Umbilical cord (tissue), 1 donor: ENCODE measurements at regions not wholly inside any gene's neighbourhood (a gene's known extent, or its start where the extent isn't known, plus 50 kb on each side); places are given as distances from the start of the nearest gene placed in this dataset.

Experiments
- DNase-seq: peaks from one replicate; pipeline ENCODE4 v3.0.0-alpha.2; 2015; ENCODE audit warnings: low spot score

DNA sequence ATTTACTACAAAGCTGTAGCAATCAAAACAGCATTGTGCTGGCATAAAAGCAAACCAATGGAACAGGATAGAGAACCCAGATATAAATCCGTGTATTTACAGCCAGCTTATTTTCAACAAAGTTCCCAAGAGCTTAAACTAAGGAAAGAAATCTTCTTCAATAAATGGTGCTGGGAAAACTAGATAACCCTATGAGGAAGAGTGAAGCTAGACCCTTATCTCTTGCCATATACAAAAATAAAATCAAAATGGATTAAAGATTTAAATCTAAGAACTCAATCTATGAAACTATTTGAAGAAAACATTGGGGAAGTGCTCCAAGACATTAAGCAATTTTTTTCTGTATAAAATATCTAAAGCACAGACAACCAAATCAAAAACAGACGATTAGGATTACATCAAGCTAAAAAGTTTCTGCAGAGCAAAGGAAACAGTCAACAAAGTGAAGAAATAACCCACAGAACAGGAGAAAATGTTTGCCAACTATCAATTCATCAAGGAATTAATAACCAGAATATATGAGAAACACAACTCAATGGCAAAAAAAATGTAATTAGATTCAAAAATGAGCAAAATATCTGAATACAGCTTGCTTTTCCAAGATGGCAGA lies 480.7 kb downstream of the LMO7 start:
- peak; percentile 91 for DNase-seq

DNA sequence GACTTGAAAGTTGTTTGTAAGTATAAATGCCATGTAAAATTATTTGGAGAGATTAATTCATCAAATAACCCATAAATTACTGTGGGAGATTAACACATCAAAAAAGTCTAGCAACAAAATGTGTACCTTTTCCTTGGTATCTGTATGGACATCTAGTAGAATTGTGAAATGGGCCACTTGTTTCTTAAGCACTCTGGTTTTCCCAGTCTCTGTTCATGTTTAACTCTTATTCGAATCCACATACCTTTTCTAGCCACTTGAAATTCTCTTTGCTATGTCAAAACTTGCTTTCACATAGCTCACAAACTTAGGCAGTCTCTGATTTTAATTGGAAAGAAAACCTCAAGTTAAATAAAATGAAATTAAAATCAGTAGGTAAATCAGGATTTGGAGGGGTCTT lies 470.6 kb downstream of the LMO7 start:
- no peak for DNase-seq

DNA sequence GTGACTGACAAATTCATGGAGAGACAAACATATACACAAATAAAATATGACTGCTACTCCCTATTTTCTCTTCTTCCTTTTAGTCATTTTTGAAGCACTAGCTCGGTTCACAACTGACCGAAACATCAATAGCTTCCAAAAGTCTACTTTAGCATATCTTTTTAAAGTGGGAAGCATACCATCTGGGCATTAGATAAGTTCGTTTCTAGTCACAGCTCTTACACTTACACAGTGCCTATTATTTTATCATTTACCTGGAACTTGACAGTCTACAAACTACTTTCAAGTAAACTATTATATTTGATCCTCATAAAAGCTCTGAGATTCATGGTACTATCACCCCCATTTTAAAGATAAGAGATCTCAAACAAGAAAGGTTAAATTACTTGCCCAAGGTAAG lies 458.5 kb downstream of the LMO7 start:
- DNase-seq: no peak

- no peak for DNase-seq
Observed at GRCh38 chr13:76091076-76091475, 454.9 kb downstream of the LMO7 start.

GRCh38 chr13:76086729-76087128 lies 450.6 kb downstream of the LMO7 start:
- no peak for DNase-seq

- DNase-seq: no peak
Observed at GRCh38 chr13:76067850-76068249, 431.7 kb downstream of the LMO7 start.

DNA sequence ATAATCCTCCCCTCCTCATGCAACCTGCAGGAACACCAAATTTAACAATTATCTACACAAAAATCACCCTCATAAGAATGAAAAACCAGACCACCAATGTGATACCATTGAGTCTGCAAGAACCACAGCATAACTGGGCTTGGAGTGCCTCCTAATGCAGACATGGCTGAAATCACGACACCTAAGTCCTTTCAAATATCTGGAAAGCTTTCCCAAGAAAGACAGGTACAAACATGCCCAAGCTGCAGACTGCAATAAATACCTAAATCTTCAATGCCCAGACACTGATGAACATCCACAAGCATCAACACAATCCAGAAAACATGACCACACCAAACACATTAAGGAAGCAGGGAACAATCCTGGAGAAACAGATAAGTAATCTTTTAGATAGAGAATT lies 417.1 kb downstream of the LMO7 start:
- DNase-seq: no peak

DNA sequence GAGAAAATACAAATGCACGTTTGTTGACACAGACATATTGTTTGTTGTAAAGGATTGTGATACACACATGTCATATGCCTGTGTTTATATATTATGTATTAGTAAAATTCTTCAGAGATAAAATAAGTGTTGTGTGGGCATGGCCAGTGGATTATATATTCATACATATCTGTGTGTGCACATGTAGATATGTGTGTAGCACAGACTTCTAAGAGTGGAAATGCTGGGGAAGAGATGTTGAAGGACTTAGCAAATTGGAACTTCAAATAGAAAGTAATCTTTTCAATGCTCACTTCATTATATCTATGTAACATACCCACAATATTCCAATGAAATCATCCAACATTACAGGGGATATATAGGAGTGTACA lies 413.2 kb downstream of the LMO7 start:
- DNase-seq: no peak

- no peak for DNase-seq
Observed at GRCh38 chr13:76048675-76049375, 412.7 kb downstream of the LMO7 start.

GRCh38 chr13:76048131-76048530 lies 412.0 kb downstream of the LMO7 start:
- DNase-seq: no peak

DNA sequence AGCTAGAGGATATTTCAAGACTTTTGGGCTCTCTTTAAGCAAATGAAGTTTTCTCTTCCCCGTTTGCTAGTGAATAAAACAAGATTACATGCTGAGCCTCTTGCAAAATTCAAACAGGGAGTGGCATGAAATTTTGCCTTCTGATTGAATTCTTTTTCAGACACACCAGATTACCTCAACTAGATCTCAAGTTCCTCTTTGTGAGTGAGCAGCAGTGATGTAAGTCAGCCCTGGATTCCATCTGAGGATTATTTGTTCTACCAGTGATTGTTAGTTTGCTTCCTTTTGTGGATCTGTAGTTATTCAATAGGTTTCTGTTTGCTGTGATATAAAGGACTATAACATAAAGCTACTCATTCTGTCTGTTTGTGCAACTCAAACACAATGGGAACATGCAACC lies 407.7 kb downstream of the LMO7 start:
- peak; percentile 50 for DNase-seq

DNA sequence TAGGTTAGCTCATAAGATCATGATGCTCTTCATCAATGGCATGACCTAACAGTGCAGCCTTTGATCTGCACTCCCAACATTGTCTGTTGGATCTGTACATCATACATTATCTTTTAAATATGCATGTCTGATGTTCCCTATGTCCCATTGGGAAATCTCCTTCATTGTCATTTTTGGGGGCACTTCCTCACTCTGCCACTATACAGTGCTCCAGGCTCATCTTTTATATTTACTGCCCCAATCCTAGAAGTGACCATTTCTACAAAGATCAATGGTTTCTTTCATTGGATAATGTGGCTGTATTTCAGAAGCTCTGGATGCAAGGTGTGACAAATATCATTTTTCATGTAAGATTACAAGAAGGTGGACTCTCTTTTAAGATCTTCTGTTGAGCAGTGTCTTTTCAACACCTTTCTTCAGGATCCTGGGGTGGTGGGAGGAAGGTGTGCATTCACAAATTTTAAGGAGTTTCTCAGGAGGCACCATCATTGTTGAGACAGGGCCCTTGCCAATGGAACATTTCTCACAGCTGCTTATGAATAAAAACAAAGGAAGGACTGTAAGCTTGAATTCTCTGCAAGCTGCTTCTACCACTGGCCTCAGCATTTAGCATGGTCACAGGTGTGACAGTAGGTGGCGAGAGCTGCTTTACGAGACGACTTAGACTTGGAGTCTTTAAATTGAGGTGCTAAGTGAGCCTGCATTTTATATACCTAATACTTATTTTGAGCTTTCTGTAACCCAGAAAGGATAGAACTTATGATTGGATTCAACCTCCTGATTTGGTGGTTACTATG lies 403.0 kb downstream of the LMO7 start:
- no peak for DNase-seq

- DNase-seq: no peak
Observed at GRCh38 chr13:76036176-76036575, 400.0 kb downstream of the LMO7 start.

GRCh38 chr13:76035711-76036110 lies 399.6 kb downstream of the LMO7 start:
- DNase-seq: no peak

GRCh38 chr13:76029706-76030105 lies 393.6 kb downstream of the LMO7 start:
- no peak for DNase-seq

DNA sequence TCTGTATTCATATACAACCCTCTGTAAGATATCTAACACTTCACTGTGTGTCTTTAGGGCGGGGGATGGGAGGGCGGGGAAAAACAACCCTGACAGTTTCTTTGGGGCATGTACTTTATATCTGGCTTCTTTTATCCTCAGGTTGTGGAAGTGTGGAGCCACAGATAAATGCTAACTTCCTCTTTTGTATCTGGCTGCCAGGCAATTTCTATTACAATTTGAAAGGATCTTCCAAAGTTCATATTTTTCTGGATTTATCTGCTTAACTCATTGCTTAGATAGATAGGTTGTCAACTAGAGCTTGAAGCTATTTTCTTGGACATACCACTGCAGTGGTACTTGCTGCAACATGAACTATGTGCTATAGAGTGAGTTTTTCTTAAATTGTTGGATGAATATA lies 393.0 kb downstream of the LMO7 start:
- no peak for DNase-seq

DNA sequence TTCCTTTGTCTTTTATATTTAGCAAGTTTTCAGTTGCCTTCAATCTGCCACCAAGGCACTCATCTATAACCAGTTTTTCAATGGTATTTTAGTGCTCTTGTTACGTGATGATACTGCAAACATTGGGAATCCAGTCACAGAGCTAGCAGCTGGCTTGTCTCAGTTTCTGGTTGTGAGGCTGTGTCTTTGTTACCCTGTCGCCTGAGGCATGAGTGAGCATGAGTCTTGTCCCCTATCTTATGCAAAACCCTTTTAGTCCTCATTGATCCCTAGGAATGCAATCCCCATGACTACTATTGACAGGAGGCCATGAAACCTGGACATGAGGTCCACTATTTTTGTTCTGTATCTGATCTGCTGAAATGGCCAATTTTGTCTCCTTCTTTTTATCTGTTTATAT lies 391.0 kb downstream of the LMO7 start:
- no peak for DNase-seq

DNA sequence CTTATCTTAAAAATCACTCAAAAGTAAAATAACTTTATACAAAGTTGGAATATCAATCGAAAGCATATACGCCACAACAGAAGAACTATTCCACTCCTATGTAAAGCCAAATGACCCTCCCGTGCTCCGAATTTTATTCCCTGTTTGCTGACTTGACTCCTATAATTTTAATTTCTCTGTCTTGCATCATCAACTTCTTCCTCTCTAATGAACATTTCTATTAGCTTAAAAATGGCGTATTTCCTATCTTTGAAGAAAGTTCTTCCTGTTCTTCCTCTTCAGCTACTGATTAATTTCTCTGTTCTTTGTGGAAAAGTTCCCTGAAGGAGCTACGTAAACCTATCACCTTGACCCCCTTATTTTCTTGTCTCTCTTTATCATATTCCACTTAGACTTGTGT lies 389.3 kb downstream of the LMO7 start:
- no peak for DNase-seq

DNA sequence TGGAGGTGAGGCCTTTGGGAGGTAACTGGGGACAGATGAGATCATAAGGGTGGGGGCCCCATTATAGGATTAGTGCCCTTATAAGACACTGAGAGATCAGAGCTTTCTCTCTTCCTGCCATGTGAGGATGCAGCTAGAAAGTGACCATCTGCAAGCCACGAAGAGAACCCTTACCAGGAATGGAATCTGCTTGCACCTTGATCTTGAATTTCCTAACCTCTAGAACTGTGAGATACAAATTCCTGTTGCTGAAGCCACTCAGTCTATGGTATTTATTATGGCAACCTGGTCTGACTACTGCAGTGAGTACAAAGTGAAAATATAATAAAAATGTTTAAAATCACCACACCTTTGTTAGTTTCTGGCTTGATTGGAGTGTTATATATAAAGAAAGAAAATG lies 388.0 kb downstream of the LMO7 start:
- DNase-seq: no peak

DNA sequence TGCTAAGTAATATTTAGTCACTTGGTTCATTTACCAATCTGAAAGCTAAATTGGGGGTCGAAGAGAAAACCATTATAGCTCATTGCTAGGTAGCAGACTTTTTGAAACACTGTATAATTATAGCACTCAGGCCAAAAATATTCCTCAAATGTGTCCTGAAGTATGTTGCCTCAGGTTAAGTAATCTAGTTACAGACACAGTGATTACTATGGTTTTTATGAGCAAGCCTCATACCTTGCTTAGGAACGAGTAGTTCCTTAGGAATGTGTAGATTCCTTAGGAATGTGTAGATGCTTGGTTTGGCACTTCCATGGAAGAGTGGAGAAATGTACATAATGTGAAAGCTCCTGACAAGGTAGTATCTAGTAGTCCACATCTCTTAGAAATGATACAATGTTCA lies 387.5 kb downstream of the LMO7 start:
- no peak for DNase-seq

DNA sequence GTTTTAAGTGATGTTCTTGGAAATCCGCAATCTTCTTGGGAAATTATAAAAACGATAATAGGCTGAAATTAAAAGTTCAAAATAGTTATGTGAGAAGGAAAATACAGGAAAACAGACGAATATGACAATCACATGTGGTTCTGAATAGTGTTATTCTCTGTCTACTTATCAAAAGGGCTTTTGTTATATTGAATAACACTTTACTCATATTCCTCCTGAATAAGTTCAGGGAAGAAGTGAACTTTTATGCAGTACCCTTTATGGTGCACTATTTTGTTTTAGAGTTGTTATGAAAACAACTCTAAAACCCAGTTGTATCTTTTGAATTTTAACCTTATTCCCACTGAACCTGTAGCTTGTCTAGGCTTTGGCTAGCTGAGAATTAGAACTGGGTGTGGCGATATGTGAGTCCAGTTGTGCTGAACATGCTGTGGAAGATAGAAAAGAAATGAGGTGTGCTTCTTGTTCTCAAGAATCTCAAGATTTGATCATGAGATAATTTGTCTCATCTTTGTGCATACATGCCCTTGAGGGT lies 384.4 kb downstream of the LMO7 start:
- DNase-seq: no peak

GRCh38 chr13:76019421-76020044 lies 383.4 kb downstream of the LMO7 start:
- DNase-seq: no peak
